ENCODE measurements at regions not wholly inside any gene's neighbourhood (a gene's known extent, or its start where the extent isn't known, plus 50 kb on each side); places are given as distances from the start of the nearest gene placed in this dataset.

- TF ChIP-seq CTCF (IDR thresholded peaks at IDR 0.05) (no peak), POLR2A (IDR thresholded peaks at IDR 0.05) (no peak)
Measured at GRCh38 chr2:147365622-147366021, 479.2 kb upstream of the ACVR2A start.
